ENCODE measurements at regions not wholly inside any gene's neighbourhood (a gene's known extent, or its start where the extent isn't known, plus 50 kb on each side); places are given as distances from the start of the nearest gene placed in this dataset.
"Not testable (repeated sequence)": the region's sequence is repeated elsewhere in the genome, so short reads cannot be mapped to it uniquely, and the experiment has no call there.

GRCh38 chr5:163569284-163569683 lies 63.9 kb downstream of the MAT2B start:
- DNase-seq (ENCODE audit: low spot score) (no peak), FAIRE-seq (peak; percentile 18)

DNA sequence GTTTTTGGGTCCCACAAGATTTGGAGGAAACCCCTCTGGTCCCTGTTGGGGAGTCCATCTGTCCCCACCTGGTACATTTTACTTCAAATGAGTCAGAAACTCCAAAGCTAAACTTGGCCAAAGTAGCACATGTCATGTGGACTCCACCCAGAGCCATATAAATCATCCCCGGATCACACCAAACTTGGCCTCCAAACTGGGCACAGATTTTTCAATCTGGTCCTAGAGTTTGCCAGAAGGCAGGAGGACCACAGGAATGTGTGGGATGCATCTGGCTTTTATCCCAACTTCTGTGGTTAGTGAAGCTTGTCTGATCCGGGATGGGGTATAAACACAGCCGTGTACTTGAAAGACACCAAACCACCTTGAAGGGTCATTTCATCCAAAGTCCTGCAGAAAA lies 66.3 kb downstream of the MAT2B start:
- FAIRE-seq (peak; percentile 98), DNase-seq (ENCODE audit: low spot score) (peak; percentile 86)

DNA sequence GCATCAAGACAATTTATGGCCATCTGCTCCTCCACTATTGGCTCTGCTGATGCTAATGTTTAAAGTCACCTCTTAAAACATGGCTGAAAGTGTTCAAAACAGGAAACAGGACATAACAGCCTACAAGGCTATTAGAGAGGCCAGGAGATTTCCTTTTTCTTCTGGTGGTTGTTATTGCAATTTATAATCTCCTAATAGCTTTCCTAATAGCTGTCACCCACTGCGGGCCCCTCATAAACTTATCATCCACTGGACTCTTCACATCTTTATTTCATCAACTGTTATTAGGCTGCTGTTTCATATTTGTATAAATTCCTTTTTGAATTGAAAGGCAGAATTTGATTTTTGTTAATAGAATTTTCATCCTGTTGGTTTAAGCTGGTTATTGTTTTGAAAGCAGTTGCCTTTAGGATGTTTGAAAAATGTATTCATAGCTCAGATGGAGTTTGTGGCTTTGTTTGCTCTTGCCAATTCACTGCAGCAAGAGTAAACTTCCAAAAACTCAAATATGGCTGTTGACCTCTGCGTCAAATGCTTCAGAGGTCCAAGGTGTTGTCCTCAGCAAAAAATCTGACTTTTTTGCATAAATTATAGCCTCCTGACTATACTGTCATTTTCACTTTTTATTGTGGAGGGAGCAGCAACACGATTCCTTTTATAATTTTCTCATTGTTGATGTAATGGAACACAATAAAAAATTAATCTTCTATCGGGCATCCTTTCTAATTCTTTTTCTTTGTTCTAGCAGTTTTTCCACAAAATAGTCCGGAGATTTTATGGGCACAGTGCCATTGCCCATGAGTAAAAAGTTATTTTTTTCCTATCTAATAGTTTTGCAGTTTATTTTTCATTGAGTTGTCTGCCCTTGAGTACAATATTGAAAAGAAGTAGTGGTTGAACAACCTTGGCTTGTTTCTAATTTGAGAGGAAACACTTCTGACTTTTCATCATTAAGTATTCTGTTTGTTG lies 69.3 kb downstream of the MAT2B start:
- DNase-seq (ENCODE audit: low spot score) = no peak
- no peak for FAIRE-seq

GRCh38 chr5:163578652-163579051 lies 73.2 kb downstream of the MAT2B start:
- no peak for DNase-seq (ENCODE audit: low spot score)

GRCh38 chr5:163579729-163580128 lies 74.3 kb downstream of the MAT2B start:
- no peak for DNase-seq (ENCODE audit: low spot score)
- no peak for FAIRE-seq

More at GRCh38 chr5:163578652-163579051, 73.2 kb downstream of the MAT2B start:
- no peak for FAIRE-seq

DNA sequence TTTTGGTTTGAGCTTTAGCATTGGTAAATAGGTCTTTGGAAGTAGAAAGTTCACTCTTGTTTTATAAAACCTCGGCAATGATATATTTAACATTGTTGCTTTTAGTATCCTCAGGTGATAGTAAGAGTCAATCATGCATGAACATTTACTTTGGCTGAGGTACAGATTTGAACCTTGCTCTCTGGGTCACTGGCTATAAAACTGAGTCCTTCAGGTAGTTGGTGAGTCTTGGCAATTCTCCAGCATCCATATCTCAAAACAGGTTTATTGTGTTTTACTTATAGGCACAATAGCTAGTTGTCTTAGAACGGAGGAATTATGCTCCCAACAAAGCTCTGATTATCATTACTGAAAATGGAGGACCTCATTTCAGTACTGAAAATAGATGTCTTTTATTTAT lies 75.1 kb downstream of the MAT2B start:
- FAIRE-seq = no peak
- DNase-seq (ENCODE audit: low spot score) = no peak

GRCh38 chr5:163583491-163584153 lies 78.2 kb downstream of the MAT2B start:
- not testable (repeated sequence) for FAIRE-seq; DNase-seq (ENCODE audit: low spot score)

- peak; percentile 87 for FAIRE-seq
- DNase-seq (ENCODE audit: low spot score) = peak; percentile 71
Observed at GRCh38 chr5:163585206-163585605, 79.8 kb downstream of the MAT2B start.

DNA sequence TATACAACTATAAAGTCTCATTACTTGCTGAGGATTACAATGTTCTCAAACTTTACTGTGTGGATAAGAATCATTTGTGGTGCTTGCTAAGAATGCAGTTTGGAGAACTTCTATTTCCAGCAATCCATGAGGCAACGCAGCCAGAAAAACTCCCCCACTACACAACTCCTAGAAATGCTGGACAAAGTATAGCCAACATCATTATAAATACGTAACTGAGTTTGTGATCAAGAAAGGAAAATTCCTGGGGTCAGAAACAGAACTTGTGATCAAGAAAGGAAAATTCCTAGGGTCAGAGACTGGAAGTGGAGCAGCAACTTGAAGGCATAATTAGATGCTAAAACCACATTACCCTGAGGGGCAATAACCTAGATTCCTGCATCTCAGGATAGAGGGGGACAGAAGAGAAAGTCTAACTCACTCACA lies 81.1 kb downstream of the MAT2B start:
- DNase-seq (ENCODE audit: low spot score) (no peak), FAIRE-seq (no peak)

DNA sequence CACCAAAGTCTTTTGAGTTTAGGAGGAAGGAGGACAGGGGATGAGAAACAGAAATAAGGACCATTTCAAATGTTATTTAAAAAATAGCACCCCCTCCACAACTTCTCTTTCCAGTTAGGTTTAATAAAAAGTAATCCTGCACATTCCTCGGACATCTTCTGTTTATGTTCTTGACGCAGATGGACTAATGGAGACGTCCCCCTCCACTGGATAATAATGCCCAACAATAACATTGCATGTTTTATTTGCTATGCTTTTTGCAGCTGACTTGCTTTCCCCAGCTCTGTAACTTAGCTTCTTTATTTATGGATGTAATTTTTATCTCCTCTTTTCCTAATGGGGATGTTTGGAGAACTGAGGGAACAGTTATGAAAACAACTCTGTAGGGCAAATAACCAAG lies 89.5 kb downstream of the MAT2B start:
- DNase-seq (ENCODE audit: low spot score) (no peak), FAIRE-seq (no peak)

GRCh38 chr5:163595932-163596607 lies 90.7 kb downstream of the MAT2B start:
- DNase-seq (ENCODE audit: low spot score) (no peak), FAIRE-seq (no peak)

GRCh38 chr5:163596608-163597315 lies 91.3 kb downstream of the MAT2B start:
- FAIRE-seq (no peak), DNase-seq (ENCODE audit: low spot score) (no peak)

DNA sequence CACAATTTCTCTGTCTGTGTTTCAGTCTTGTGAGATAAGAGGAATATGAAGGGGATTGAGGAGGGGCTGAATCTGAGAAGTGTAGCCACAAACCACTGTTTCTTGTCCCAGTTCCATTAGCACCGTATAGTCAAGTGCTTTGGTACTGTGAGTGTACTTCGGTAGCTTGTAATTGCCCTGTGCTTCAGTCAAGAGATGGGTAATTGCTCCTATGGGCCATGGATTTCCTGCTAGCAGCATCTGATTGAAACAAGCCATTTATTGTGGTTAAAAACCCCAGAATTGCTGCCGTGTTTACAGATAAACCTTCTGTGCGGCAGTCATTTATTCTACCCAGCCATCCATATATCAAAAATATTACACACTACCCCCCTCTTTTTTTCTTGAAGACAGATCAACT lies 98.6 kb downstream of the MAT2B start:
- no peak for FAIRE-seq
- DNase-seq (ENCODE audit: low spot score) = no peak

GRCh38 chr5:163607256-163607655 lies 101.8 kb downstream of the MAT2B start:
- FAIRE-seq = no peak
- no peak for DNase-seq (ENCODE audit: low spot score)

DNA sequence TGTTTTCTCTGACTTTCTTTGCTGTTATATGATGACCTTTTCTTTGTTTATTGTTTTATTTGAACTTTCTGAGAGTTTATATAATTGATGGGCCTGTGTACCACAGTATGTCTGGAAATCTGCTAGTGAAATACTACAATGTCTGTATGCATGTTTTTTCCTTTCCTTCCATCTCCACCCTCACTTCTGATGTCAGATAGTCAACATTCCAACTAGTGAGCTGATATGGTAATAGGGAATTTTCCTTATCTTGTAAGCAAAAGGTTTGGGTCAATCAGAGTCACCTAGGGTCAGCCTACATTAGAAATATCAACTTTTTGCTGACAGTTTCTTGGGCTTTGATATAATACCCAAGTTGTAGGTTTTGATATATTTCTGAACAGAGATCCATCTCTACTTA lies 103.2 kb downstream of the MAT2B start:
- FAIRE-seq (no peak), DNase-seq (ENCODE audit: low spot score) (no peak)

GRCh38 chr5:163609910-163610309 lies 104.5 kb downstream of the MAT2B start:
- FAIRE-seq (no peak), DNase-seq (ENCODE audit: low spot score) (no peak)

DNA sequence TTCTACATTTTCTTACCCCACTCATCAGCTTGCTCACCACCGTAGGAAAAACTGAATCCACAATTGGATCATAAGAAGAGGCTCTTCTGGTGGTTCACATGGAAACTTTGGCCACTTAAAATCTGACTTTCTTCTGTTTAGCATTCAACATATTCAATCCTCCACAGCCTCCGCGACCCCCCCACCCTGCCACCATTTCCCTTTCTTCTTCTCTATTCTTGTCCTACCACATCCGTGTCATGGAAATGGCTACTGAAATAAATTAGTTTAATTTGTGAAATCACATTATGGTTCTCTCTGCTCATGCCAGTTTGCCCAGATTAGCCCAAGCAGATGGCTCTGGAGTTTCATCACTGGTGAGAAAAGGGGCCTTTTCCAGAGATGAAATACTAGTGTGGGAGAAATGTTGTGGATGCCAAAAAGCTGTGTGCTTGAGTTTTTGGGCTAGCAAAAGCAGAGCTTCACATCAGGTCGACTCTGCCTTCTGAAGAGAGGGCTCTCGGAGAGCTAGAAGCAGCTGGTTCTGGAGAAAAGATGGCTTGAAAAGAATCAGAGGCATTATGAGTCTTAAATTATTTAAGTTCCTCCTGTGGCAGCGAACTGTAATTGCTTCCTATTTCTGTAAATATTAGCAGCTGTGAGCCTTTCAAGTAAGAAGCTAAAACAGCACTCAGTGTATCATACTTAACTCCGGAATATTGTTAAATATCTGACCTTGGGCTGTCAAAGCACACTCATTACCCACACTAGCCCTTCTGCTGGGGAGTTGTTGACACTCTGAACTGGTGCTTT lies 107.1 kb downstream of the MAT2B start:
- DNase-seq (ENCODE audit: low spot score) (no peak), FAIRE-seq (no peak)

DNA sequence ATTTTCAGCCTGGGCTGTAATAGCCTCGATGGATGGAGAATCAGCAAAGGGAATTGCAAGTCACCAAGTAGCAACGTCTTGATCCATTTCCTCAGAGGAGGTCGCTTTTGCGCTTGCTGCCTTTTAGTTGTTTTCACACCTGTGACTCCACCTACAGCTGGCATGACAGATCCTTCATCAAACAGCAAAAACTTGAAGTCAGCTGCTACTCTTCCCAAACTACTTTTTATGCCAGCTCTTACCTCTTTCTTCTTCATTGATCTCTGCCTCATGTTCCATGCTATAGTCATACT lies 107.7 kb downstream of the MAT2B start:
- FAIRE-seq = no peak
- DNase-seq (ENCODE audit: low spot score) = no peak

- no peak for FAIRE-seq
Observed at GRCh38 chr5:163614787-163615186, 109.4 kb downstream of the MAT2B start.

DNA sequence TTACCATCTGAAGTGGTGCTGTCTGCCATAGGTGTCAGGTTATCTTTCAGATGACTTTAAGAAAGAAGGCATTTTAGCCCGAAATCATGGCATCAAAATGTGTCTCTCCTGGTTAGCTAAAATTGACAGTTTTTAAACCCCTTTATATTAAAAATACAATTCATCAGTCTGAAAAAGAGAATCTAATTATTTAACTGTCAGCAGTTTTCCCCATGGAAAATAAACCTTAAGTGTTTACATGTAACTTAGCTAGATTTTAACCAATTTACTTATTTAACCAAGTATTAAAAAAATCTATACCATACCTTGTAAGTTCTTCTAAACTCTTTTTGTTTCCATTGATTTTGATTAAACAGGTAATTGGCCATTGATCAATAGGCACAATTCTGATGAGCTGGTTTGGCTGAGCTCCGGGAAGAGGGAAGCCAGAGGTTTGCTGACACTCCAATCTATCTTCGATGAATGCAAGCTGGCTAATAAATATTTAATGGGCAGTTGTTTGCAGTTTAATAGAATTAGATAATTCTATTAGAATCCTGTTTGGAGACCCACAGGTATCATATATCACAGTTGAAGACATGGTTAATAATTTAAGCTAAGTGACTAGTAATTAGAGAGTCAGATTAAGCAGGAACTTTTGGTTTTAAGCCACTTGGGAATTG lies 114.0 kb downstream of the MAT2B start:
- DNase-seq (ENCODE audit: low spot score) (no peak), FAIRE-seq (no peak)

More at GRCh38 chr5:163614787-163615186, 109.4 kb downstream of the MAT2B start:
- DNase-seq (ENCODE audit: low spot score) = no peak

Data from RCC 7860 (cell line).